GM12891 (cell line): ENCODE measurements at regions not wholly inside any gene's neighbourhood (a gene's known extent, or its start where the extent isn't known, plus 50 kb on each side); places are given as distances from the start of the nearest gene placed in this dataset.

ENCODE experiments used
- DNase-seq: peaks from one replicate; pipeline ENCODE4 v3.0.0; 2011; ENCODE audit warnings: low spot score; ENCODE audit not compliant: insufficient read length
- FAIRE-seq: peaks from 2 replicates; lab custom pipeline; 2011; peaks lifted over from hg19 to GRCh38; lab: Jason Lieb, UNC
- PAX5 ChIP-seq: IDR thresholded peaks from 2 replicates; pipeline ENCODE4 v1.6.1; 2011; ENCODE audit warnings: low read length, moderate library complexity, mild to moderate bottlenecking; ENCODE audit not compliant: insufficient read depth, severe bottlenecking
- POLR2A ChIP-seq: IDR thresholded peaks from 2 replicates; pipeline ENCODE4 v1.6.1; 2011; ENCODE audit warnings: low read depth, low read length, control low read depth
- POLR2AphosphoS5 ChIP-seq: IDR thresholded peaks from 2 replicates; pipeline ENCODE4 v1.6.1; 2011; ENCODE audit warnings: low read depth, low read length, control low read depth
- POU2F2 ChIP-seq: IDR thresholded peaks from 2 replicates; pipeline ENCODE4 v1.6.1; 2011; ENCODE audit warnings: low read depth, mild to moderate bottlenecking, control low read depth, low read length, moderate library complexity
- SPI1 ChIP-seq: IDR thresholded peaks from 2 replicates; pipeline ENCODE4 v1.6.1; 2011; ENCODE audit warnings: low read depth, low read length, control low read depth
- TAF1 ChIP-seq: IDR thresholded peaks from 2 replicates; pipeline ENCODE4 v1.6.1; 2011; ENCODE audit warnings: low read depth, low read length, control low read depth

GRCh38 chr2:67833632-67834031 lies 229.2 kb downstream of the C1D start:
- FAIRE-seq (no peak), DNase-seq (no peak)
- TF ChIP-seq POLR2A (no peak), SPI1 (no peak), POU2F2 (no peak), TAF1 (no peak), POLR2AphosphoS5 (no peak), PAX5 (no peak)

DNA sequence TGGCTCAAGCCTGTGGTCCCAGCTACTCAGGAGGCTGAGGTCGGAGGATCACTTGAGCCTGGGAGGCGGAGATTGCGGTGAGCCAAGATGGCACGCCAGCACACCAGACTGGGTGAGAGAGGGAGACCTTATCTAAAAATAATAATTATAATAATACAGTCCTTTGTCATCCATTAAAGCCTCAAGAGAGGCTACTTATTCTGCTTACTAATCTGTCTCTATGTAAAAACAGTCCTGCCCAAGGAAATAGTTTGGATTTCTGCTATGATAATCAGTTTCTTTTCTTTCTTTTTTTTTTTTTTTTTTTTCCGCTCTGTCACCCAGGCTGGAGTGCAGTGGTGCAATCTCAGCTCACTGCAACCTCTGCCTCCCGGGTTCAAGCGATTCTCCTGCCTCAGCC lies 228.3 kb downstream of the C1D start:
- DNase-seq (no peak), FAIRE-seq (no peak)
- no peak for TF ChIP-seq TAF1
- no peak for TF ChIP-seq SPI1
- no peak for TF ChIP-seq POU2F2
- TF ChIP-seq POLR2AphosphoS5: no peak
- no peak for TF ChIP-seq POLR2A
- no peak for TF ChIP-seq PAX5

DNA sequence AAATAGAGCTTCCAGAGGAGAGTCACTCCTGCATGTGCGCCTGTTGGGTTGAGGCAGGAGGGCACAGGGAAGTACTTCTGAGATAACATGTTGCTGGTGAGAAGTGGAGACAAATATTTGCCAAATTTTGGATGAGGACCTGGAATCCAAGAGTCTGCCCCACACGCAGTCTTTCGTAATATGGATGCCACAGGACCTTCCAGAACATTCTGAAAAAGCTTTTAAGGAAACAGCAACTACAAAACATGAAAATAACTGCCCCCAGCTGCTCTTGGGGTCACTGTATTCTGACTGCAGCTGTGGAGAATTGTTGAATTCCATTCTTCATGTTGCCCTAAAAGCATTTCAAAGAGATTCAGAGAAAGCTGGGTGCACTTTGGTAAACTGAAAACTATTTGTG lies 227.5 kb downstream of the C1D start:
- FAIRE-seq (no peak), DNase-seq (no peak)
- TF ChIP-seq SPI1 (no peak), POLR2A (no peak), PAX5 (no peak), TAF1 (no peak), POU2F2 (no peak), POLR2AphosphoS5 (no peak)

DNA sequence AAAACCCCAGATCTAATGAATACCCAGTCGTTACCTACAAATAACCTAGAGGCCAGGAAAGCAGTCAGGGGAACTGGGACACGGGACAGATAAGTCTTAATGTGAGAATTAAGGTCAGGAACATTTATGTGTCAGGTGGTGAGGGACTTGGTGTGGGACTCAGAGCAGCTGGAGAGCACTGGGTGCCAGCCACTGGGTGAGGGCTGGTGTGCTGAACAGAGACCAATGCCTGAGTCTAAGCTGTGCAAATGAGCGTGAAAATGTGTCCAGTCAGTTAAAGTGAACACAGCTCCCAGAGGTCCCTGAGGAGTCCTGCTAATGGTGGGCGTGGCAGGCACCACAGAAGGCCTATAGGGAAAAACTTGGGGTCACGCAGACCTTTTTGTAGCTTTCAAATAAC lies 225.9 kb downstream of the C1D start:
- FAIRE-seq (no peak), DNase-seq (no peak)
- TF ChIP-seq POU2F2: no peak
- no peak for TF ChIP-seq POLR2A
- no peak for TF ChIP-seq POLR2AphosphoS5
- TF ChIP-seq PAX5: no peak
- no peak for TF ChIP-seq TAF1
- no peak for TF ChIP-seq SPI1

DNA sequence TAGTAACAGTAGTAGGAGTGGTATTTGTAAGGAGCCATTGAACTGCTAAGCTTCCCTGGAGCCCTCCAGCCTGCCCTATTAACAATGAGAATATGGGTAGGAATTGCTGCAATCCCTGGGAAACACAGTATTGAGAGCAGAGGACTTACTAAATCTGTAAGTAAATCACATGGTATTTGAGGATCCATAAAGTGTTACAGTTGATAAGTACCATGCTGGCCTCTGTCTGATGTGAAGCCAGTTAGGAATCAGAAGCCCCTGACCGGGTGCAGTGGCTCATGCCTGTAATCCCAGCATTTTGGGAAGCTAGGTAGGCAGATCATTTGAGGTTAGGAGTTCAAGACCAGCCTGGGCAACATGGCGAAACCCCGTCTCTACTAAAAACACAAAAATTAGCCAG lies 224.6 kb downstream of the C1D start:
- no peak for TF ChIP-seq SPI1
- no peak for FAIRE-seq
- DNase-seq: no peak

DNA sequence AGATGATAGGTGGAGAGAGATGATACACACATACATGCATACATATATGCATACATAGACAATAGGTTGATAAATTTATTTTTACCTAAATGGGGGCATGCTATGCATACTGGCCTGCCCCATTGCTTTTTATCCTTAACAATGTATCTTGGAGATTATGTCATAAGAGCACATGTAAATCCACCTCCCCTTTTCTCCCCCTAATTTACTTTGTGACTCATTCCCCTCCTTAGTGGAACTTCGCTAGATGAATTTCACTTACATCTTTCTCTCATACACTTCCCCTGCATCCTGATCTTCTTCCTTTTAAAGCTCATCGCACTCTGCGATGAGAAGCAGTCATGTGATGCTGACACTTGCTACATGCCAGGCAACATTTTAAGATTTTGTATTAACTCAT lies 223.6 kb downstream of the C1D start:
- DNase-seq: no peak
- TF ChIP-seq POU2F2 (no peak), POLR2A (no peak), TAF1 (no peak), POLR2AphosphoS5 (no peak), SPI1 (no peak), PAX5 (no peak)

DNA sequence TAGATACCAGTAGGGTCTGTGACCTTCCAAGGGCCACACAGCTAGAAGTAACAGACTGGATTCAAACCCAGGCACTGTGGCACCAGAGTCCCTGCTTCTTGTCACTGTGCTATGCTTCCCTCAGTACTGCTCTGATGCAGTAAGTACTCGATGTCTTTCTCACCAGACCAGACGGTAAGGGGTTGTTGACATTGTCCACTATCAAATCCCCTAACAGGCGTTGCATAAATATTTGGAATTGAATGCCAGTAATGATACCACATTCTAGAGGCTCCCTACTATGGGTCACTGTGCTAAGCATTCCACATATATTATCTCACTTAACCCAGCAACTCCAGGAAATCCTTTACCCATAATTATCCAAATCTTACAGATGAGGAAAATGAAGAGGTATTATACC lies 223.1 kb downstream of the C1D start:
- FAIRE-seq: no peak

More for the DNA sequence above, 223.6 kb downstream of the C1D start:
- FAIRE-seq: no peak

DNA sequence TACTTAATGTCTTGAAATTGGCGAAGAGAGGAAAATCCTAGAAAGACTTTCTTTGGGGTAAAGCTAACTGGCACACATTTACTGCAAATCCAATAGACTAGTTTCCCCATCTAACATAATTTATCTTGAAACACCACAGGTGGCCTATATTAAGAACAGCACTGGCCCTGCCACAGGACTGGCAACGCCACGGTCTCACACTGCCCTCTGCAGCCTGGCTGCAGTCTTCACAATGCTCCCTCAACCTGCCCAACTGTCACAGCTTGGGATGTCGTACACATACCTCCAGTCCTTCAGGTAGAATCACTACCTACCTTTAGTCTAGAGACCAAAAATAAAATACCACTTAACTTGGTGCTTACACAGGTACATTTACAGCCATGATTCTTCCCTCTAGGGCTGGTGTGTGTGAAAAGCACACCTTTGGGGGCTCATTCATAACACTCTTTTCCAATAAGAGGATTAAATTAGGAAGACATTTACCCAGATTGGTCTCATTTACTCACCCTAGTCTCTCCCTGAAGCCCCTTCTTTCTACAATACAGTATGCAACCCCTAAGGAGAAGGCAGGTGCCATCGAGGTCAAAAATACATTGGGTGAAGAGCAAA lies 222.2 kb downstream of the C1D start:
- DNase-seq: peak; percentile 13
- no peak for FAIRE-seq
- TF ChIP-seq SPI1: no peak
- no peak for TF ChIP-seq POU2F2
- no peak for TF ChIP-seq POLR2AphosphoS5
- no peak for TF ChIP-seq PAX5
- no peak for TF ChIP-seq POLR2A
- TF ChIP-seq TAF1: no peak

More for the DNA sequence above, 223.1 kb downstream of the C1D start:
- no peak for DNase-seq
- TF ChIP-seq POLR2AphosphoS5 (no peak), POLR2A (no peak), TAF1 (no peak)

GRCh38 chr2:67841711-67842110 lies 221.1 kb downstream of the C1D start:
- no peak for FAIRE-seq
- DNase-seq: no peak
- TF ChIP-seq POU2F2 (no peak), TAF1 (no peak), POLR2AphosphoS5 (no peak)

DNA sequence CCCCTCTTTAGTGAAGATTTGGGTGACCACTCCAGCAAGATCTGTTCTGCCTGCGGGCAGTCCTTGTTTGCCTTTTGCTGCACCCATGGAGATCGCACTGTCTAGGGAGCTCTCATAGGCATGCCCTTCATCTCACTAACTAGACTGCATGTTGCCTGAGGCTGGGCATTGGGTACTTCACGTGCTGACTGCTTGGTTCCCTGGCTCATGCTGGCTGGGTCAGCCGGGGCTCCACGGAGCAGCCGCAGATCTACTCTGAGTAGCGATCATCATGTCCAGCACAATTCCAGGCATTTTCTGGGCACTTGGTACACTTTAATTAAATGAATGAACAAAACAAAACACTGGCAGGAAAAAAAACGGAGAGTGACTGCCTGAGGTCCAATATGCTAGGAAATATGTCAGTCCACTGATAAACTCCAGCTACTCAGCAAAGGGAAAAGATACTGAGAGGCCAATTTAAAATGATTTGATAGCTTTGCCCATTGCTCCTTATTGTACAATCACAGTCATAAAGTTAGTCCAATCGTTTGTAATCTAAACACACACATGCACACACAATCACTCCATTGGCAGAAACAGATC lies 220.3 kb downstream of the C1D start:
- no peak for TF ChIP-seq TAF1
- DNase-seq (no peak), FAIRE-seq (no peak)

DNA sequence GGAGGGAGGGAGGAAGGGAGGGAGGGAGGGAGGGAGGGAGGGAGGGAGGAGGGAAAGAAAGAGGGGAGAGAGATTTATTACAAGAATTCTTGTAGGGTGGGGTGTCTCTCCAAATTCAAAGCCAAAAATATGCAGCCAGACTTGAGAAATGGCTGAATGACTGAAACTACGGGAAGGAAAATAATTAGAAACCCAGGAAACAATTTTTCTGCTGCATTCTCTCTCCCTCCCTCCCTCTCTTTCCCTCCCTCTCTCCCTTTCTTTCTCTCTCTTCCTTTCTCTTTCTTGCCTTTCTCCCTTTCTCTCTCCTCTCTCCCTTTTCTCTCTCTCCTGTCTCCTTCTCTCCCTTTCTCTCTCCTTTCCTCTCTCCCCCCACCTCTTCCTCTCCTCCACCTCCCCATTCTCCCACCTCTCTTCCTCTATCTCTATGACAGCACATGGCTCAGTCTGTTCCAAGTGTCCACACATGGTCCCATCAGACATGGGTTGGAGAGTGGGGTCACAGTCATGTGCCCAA lies 218.7 kb downstream of the C1D start:
- DNase-seq (no peak), FAIRE-seq (no peak)

More for the DNA sequence above, 218.7 kb downstream of the C1D start:
- TF ChIP-seq POLR2AphosphoS5: no peak
- TF ChIP-seq SPI1: no peak
- TF ChIP-seq POLR2A: no peak
- no peak for TF ChIP-seq PAX5
- no peak for TF ChIP-seq POU2F2
- no peak for TF ChIP-seq TAF1
